GM12878 (cell line): ENCODE measurements at regions not wholly inside any gene's neighbourhood (a gene's known extent, or its start where the extent isn't known, plus 50 kb on each side); places are given as distances from the start of the nearest gene placed in this dataset.

Experiments
- ATAC-seq: fragments of 200-7000 bp; cut with Tn5 transposase; 3 replicates; pipeline ENCODE4 v1.9.1; 2020; ENCODE audit warnings: mild to moderate bottlenecking, moderate library complexity
- BruUV-seq: library from RNA; stranded (reverse); fragments of 400-500 nt; replicated peaks from 2 replicates; lab custom pipeline; 2021; lab: Mats Ljungman, UMichigan
- CTCF ChIA-PET: fragments of 300-600 bp; sonication (Branson Sonifier 250); formaldehyde crosslinking; extraction: SDS; loops from one replicate; lab custom pipeline; 2021; ENCODE audit warnings: inconsistent platforms; lab: Yijun Ruan, JAX
- POLR2A ChIA-PET: fragments of 350-600 bp; formaldehyde crosslinking; extraction: SDS; loops from one replicate; lab custom pipeline; 2021; ENCODE audit warnings: inconsistent platforms; lab: Charles Lee
- RAD21 ChIA-PET: fragments of 300-600 bp; sonication (Branson Sonifier 250); formaldehyde crosslinking; loops from one replicate; lab custom pipeline; 2023; ENCODE audit warnings: antibody characterized with exemption; ENCODE audit not compliant: unreplicated experiment; lab: Charles Lee
- SMC1A ChIA-PET: fragments of 300-600 bp; sonication (Branson Sonifier 250); formaldehyde crosslinking; loops from one replicate; lab custom pipeline; 2023; ENCODE audit not compliant: unreplicated experiment, uncharacterized antibody; lab: Charles Lee
- DNase-seq: peaks from one replicate; pipeline ENCODE4 v3.0.0-alpha.2; 2011; ENCODE audit warnings: low read depth, low spot score
- FAIRE-seq: peaks from 3 replicates; lab custom pipeline; 2011; peaks lifted over from hg19 to GRCh38; lab: Jason Lieb, UNC
- H2AFZ ChIP-seq: 2 replicates; pipeline ENCODE4 v1.6.0; 2011; ENCODE audit warnings: low read depth, low read length, control low read depth; ENCODE audit not compliant: control insufficient read depth
- H3K27ac ChIP-seq: 2 replicates; pipeline ENCODE4 v1.5.1; 2011; ENCODE audit warnings: control low read depth; ENCODE audit not compliant: control insufficient read depth, insufficient read depth
- H3K27me3 ChIP-seq, 2 experiments: replicated peaks in 1 of 2; 2 replicates each; pipeline versions ENCODE4 v1.6.0 to v1.6.1; 2011; ENCODE audit warnings: low read length in 1 of 2; ENCODE audit not compliant: control insufficient read depth in 2 of 2, insufficient read depth in 2 of 2
- H3K36me3 ChIP-seq, 2 experiments: 2 replicates each; pipeline ENCODE4 v1.5.1; 2011; ENCODE audit warnings: low read length in 1 of 2; ENCODE audit not compliant: control insufficient read depth in 2 of 2, insufficient read depth in 2 of 2
- H3K4me1 ChIP-seq: 2 replicates; pipeline ENCODE4 v1.6.1; 2011; ENCODE audit warnings: mild to moderate bottlenecking, low read length, moderate library complexity, mixed read lengths; ENCODE audit not compliant: control insufficient read depth, insufficient read depth
- H3K4me2 ChIP-seq: 2 replicates; pipeline ENCODE4 v1.6.0; 2011; ENCODE audit warnings: control low read depth; ENCODE audit not compliant: control insufficient read depth, insufficient read depth
- H3K4me3 ChIP-seq: fragments of 200-600 bp; sonication (generic); 2 replicates; pipeline ENCODE4 v1.5.1; 2016
- H3K79me2 ChIP-seq: 2 replicates; pipeline ENCODE4 v1.6.0; 2011; ENCODE audit warnings: low read length; ENCODE audit not compliant: control insufficient read depth, insufficient read depth
- H3K9ac ChIP-seq: 2 replicates; pipeline ENCODE4 v1.8.0; 2011; ENCODE audit warnings: low read length, control low read depth, mixed read lengths; ENCODE audit not compliant: control insufficient read depth, insufficient read depth
- H3K9me3 ChIP-seq: replicated peaks from 3 replicates; pipeline ENCODE4 v1.5.1; 2011; ENCODE audit warnings: mild to moderate bottlenecking, low read length; ENCODE audit not compliant: control insufficient read depth, insufficient read depth
- H4K20me1 ChIP-seq: 2 replicates; pipeline ENCODE4 v1.6.0; 2011; ENCODE audit not compliant: control insufficient read depth, insufficient read depth
- JUND ChIP-seq: IDR thresholded peaks from 2 replicates; pipeline ENCODE4 v1.6.1; 2012; ENCODE audit warnings: low read depth, mild to moderate bottlenecking, low read length, improper control_type of control experiment, moderate library complexity
- SPI1 ChIP-seq: IDR thresholded peaks from 2 replicates; pipeline ENCODE4 v1.6.1; 2011; ENCODE audit warnings: low read depth, mild to moderate bottlenecking, low read length, moderate library complexity, borderline replicate concordance; ENCODE audit not compliant: insufficient read depth
- WRNIP1 ChIP-seq: IDR thresholded peaks from 2 replicates; pipeline ENCODE4 v1.6.1; 2011; ENCODE audit warnings: low read depth, low read length, improper control_type of control experiment, borderline replicate concordance
- ZNF217 ChIP-seq: fragments of 450-650 bp; IDR thresholded peaks from 2 replicates; pipeline ENCODE4 v1.6.1; 2017; ENCODE audit warnings: antibody characterized with exemption, mild to moderate bottlenecking
- ZNF622 ChIP-seq: fragments of 450-650 bp; IDR thresholded peaks from 2 replicates; pipeline ENCODE4 v1.6.1; 2017; ENCODE audit warnings: mild to moderate bottlenecking, inconsistent platforms
- WGBS: methylation state at CpG from one replicate; pipeline ENCODE4 v1.1.6; 2016; ENCODE audit warnings: low lambda C conversion rate; ENCODE audit not compliant: insufficient replicate concordance, insufficient coverage; ENCODE audit errors: missing lambda C conversion rate; 5-methylcytosine and 5-hydroxymethylcytosine counted together
- in situ Hi-C: fragments of 300-500 bp; cut with MboI; formaldehyde crosslinking; loops from 9 replicates; pipeline ENCODE4 v1.14.3; 2018; ENCODE audit warnings: mixed read lengths
- intact Hi-C: fragments of 100-400 bp; cut with micrococcal nuclease; formaldehyde crosslinking; loops from one replicate; pipeline ENCODE4 v1.14.2; 2022; ENCODE audit not compliant: unreplicated experiment
- TF ChIP-seq, protein P1 (sequence below): IDR thresholded peaks from 2 replicates; pipeline ENCODE4 v1.6.1; 2011; ENCODE audit warnings: mild to moderate bottlenecking, low read depth, low read length, moderate library complexity; ENCODE audit not compliant: insufficient replicate concordance
- TF ChIP-seq, protein P2 (sequence below): IDR thresholded peaks from 2 replicates; pipeline ENCODE4 v1.6.1; 2011; ENCODE audit warnings: low read depth, mild to moderate bottlenecking, low read length, moderate library complexity, borderline replicate concordance; ENCODE audit errors: extremely low read depth
- TF ChIP-seq, protein P3 (sequence below), 3 experiments: IDR thresholded peaks in 2 of 3; conservative IDR thresholded peaks in 1 of 3; 2 replicates each; pipeline ENCODE4 v1.5.1; 2011; ENCODE audit warnings: low read depth in 3 of 3, low read length in 3 of 3, mild to moderate bottlenecking in 3 of 3, control low read depth in 2 of 3, moderate library complexity in 2 of 3, inconsistent platforms in 1 of 3, mixed read lengths in 1 of 3; ENCODE audit not compliant: control insufficient read depth in 2 of 3, insufficient read depth in 1 of 3; ENCODE audit errors: extremely low read depth in 1 of 3

DNA sequence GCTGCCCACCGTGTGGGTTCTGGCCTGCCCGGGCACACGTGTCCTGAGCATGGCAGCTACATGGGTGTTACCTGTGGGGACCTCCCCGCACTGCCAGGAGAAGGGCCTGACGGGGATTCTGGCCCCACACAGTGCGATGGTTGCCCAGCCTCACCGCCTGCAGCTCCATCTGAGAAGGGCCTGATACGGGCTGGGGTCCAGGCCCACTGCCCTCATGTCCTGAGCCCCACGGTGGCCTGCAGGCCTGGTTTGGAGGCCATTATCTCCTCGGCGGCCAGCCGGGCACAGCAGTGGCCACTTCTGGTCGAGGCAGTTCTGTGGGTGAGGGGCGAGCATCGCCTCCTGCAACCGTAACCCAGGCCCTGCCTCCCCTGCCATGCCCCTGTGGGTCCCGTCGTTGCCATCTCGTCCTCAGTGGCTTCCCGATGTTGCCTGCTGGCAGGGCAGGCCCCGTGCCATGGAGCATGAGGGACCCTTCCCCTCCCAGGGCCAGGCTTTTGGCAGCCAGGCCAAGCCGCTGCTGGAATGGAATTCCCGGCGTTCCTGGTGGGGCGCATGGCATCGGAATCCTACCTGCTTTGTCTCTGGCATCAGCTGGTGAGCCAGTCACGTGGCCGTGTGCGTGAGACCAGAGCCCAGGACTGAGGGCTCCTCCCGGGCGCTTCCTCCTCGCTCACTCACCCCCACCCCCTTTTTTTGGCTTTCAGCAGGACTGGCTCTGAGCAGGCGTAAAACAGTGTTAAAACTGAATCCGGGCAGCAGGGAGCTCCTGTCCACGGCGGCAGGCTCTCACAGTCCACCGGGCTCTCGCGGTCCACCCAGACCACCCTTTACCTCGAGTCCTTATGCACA lies 71.9 kb upstream of the PPARA start:
- H2AFZ ChIP-seq = no peak overlapping the region
- no peak overlapping the region for H3K27ac ChIP-seq
- CTCF ChIA-PET = no interaction called here
- FAIRE-seq = no peak
- in situ Hi-C loops = no loop called here
- H3K36me3 ChIP-seq = no peaks in the 10 kb centered on the region
- no TSS peak for BruUV-seq
- H3K4me2 ChIP-seq = no peak overlapping the region
- TF ChIP-seq, protein P1, sequence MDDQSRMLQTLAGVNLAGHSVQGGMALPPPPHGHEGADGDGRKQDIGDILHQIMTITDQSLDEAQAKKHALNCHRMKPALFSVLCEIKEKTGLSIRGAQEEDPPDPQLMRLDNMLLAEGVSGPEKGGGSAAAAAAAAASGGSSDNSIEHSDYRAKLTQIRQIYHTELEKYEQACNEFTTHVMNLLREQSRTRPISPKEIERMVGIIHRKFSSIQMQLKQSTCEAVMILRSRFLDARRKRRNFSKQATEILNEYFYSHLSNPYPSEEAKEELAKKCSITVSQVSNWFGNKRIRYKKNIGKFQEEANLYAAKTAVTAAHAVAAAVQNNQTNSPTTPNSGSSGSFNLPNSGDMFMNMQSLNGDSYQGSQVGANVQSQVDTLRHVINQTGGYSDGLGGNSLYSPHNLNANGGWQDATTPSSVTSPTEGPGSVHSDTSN = no peak
- TF ChIP-seq SPI1 = no peak
- TF ChIP-seq ZNF622 = no peak
- no peak for TF ChIP-seq JUND
- no peak for TF ChIP-seq WRNIP1
- TF ChIP-seq, protein P2, sequence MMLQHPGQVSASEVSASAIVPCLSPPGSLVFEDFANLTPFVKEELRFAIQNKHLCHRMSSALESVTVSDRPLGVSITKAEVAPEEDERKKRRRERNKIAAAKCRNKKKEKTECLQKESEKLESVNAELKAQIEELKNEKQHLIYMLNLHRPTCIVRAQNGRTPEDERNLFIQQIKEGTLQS = no peak
- no peak for TF ChIP-seq ZNF217
- TF ChIP-seq, protein P3, sequence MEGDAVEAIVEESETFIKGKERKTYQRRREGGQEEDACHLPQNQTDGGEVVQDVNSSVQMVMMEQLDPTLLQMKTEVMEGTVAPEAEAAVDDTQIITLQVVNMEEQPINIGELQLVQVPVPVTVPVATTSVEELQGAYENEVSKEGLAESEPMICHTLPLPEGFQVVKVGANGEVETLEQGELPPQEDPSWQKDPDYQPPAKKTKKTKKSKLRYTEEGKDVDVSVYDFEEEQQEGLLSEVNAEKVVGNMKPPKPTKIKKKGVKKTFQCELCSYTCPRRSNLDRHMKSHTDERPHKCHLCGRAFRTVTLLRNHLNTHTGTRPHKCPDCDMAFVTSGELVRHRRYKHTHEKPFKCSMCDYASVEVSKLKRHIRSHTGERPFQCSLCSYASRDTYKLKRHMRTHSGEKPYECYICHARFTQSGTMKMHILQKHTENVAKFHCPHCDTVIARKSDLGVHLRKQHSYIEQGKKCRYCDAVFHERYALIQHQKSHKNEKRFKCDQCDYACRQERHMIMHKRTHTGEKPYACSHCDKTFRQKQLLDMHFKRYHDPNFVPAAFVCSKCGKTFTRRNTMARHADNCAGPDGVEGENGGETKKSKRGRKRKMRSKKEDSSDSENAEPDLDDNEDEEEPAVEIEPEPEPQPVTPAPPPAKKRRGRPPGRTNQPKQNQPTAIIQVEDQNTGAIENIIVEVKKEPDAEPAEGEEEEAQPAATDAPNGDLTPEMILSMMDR (IDR thresholded peaks at IDR 0.05 in 2 of 3, conservative IDR thresholded peaks at IDR 0.05 in 1 of 3; ENCODE audit: control insufficient read depth in 2 of 3, extremely low read depth in 1 of 3, insufficient read depth in 1 of 3, low read depth in 3 of 3, low read length in 3 of 3) = no peak
- TF ChIP-seq, all 136 proteins: peak for 0
- Histone ChIP-seq H4K20me1 (no peaks in the 10 kb centered on the region), H3K4me3 (no peak overlapping the region), H3K79me2 (peaks cover 15% of the 10 kb centered on the region), H3K4me1 (no peaks in the 10 kb centered on the region), H3K27me3 (no peaks in the 10 kb centered on the region; a peak in 1 of 4 replicates), H3K9ac (no peak overlapping the region), H3K9me3 (no peaks in the 10 kb centered on the region)
- DNase-seq (no peak), ATAC-seq (no peak)
- ChIA-PET SMC1A (no interaction called here), POLR2A (no interaction called here), RAD21 (no interaction called here)
- intact Hi-C loops = no loop called here
- 93% methylated on average over 40 of the region's 40 CpGs for WGBS
